GM19023 (cell line): ENCODE measurements at regions not wholly inside any gene's neighbourhood (a gene's known extent, or its start where the extent isn't known, plus 50 kb on each side); places are given as distances from the start of the nearest gene placed in this dataset.

ENCODE experiments used
- ATAC-seq: cut with Tn5 transposase; IDR thresholded peaks from one replicate; pipeline ENCODE4 v1.9.1; 2021; ENCODE audit warnings: mild to moderate bottlenecking, moderate library complexity; ENCODE audit not compliant: unreplicated experiment

- no peak for ATAC-seq
Observed at GRCh38 chr7:131964203-131964602, 407.8 kb upstream of the PODXL start.

- no peak for ATAC-seq
Observed at GRCh38 chr7:131961054-131961680, 404.7 kb upstream of the PODXL start.

GRCh38 chr7:131959106-131959812, 402.8 kb upstream of the PODXL start:
- ATAC-seq, result no peak

DNA sequence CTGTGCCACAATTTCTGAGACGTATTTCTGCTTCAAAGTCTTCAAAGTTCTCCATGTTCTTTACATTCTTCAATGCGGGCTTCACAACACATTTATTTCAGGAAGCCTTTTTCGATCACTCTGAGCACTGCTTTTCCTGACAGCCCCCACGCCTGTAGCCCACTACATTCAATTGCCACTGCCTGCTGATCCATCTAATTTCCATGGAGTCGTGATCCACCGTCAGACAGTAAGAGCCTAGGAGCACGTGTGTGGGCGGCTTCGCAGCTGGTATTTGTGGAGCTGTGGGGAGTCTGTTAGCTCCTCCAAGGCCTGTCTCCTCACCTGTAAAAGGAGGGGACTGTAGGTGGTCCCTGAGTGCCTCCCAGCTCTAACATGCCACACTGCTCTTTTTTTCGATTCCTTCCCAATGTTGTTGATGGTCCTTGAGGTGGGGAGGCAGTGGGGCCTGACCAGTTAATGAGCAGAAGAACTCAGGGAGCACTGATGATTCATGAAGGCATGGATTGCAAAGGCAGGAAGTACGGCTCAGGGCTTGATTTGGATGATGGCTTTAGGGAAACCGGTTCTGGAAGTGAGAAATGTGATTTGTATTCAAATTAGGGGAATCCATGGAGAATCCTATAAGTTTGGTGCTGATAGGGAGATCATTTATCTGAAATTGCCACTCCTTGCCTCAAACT, 401.1 kb upstream of the PODXL start:
- ATAC-seq, result no peak

- no peak for ATAC-seq
Observed at GRCh38 chr7:131956864-131957263, 400.4 kb upstream of the PODXL start.

DNA sequence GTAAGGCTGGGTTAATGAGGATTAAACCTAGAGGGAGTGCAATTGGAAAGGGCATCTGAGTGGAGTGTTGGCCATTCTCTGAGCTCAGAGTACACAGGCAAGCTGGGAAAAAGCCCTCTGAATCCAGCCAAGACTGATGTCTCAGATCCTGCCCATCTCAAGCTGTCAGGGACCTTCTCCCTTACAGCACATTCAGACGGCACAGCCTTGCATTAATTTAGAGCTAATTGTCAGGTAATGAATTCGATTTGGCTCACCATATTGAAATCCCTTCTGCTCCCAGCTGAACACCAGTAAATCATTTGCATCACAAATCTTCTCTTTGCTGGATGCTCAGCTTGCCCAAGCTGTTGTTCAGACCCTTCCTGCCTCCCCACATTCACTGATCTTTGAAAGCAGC, 399.3 kb upstream of the PODXL start:
- ATAC-seq, result no peak

GRCh38 chr7:131953184-131953583, 396.8 kb upstream of the PODXL start:
- no peak for ATAC-seq

DNA sequence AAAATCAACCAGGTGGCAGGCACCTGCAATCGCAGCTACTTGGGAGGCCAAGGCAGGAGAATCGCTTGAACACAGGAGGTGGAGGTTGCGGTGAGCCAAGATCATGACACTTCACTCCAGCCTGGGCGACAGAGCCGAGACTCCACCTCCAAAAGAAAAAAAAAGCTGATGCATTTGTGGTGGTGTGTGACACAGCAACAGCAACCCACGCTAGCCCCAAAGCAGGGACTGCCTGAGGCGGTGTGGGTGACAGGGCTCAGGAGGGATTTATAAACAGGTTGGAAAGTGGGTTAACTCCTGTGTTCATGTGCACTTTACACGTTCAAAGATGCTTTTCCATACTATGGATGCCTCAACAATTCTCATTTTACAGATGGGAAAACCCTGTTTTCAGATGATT, 395.9 kb upstream of the PODXL start:
- ATAC-seq, result no peak

GRCh38 chr7:131950758-131951157, 394.3 kb upstream of the PODXL start:
- ATAC-seq, result no peak

GRCh38 chr7:131949659-131950058, 393.2 kb upstream of the PODXL start:
- ATAC-seq, result no peak

- no peak for ATAC-seq
Observed at GRCh38 chr7:131948434-131949053, 392.1 kb upstream of the PODXL start.

DNA sequence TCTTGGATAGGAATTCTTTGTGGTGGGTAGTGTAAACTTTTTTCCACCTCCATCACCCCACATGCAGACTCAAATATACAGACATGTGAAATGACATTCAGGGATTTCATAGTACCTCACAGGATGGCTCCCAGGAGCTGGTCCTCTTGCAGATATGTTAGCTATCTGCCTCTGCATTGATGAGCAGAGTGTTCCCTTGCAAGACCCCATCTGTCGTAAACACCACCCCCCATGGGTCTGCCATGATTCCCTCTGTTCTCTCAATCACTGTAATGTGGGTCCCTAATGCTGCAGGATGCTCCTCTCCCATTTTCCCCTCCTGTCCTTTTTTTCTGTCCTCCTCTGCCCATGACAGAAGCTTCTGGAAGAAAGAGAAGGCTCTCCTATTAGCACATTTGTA, 391.2 kb upstream of the PODXL start:
- no peak for ATAC-seq

- no peak for ATAC-seq
Observed at GRCh38 chr7:131945957-131946544, 389.6 kb upstream of the PODXL start.

DNA sequence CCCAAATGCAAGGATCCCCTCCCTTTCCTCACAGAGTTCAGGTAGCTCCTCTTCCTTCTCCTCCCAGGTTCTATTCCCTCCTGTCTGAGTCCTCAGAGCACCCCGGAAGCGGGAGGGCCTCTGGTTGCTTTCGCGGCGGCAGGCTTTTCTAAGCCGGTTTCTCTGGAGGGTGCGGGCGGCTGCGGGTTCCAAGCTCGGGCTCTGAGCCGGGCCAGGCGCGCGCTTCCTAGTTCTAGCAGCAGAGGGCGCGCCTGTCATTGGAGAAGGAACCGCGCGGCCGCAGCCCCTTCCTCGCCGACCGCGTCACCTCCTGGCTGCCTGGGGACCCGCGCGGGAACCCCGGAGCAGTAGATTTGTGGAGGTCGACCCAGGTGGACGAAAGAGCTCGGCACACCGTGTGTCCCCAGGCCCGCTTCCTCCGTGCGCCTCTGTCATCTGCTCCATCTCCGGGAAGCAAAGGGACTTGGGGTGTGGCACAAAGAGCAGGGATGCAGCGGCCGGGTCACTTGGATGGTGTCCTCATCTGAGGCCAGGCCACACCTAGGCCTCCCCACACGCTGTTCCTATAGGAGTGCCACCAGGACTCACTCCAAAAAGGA, 389.0 kb upstream of the PODXL start:
- ATAC-seq, result no peak

- no peak for ATAC-seq
Observed at GRCh38 chr7:131944556-131945069, 388.2 kb upstream of the PODXL start.

DNA sequence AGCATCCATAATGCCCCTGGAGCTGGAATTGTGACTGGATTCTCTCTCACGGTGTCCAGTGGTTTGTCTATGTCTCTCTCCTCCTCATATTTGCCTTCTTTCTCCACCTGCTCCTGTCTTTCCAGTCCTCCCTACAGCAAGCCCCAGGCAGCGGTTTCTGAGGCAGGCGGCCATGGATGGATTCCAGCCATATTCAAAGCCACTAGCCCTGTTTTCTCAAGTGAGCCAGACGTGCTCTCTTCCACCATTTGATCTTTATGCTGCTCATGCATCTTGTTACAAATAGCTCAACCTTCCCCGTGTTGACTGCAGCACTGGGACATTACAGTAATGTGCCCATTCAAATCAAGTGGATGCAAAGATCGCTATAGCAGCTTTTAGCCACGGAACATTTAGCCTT, 387.2 kb upstream of the PODXL start:
- ATAC-seq, result no peak

GRCh38 chr7:131943211-131943610, 386.8 kb upstream of the PODXL start:
- no peak for ATAC-seq

- no peak for ATAC-seq
Observed at GRCh38 chr7:131942287-131943150, 386.1 kb upstream of the PODXL start.

DNA sequence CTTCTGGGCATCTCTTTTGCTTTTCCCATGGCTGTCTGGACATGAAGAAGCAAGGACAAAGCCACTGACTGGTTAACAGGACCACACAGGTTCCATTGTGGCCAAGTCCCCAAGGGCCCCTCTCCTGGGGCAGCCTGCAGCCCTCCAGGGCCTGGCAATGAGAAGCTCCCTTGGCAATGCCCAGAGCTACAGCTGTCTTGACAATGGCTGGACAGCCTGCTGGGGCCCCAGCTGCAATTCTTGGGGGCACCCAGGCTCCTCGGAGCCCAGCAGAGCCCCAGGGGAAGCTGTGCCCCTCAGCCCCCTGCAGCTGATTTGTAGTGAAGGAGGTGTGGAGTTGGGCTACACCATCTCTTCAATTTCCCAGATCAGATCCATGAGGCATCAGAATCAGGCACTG, 384.9 kb upstream of the PODXL start:
- no peak for ATAC-seq

GRCh38 chr7:131940621-131941165, 384.3 kb upstream of the PODXL start:
- no peak for ATAC-seq
